CD4-positive, alpha-beta T cell treated with Interleukin-4 for 4 hours (primary cell): ENCODE measurements at regions not wholly inside any gene's neighbourhood (a gene's known extent, or its start where the extent isn't known, plus 50 kb on each side); places are given as distances from the start of the nearest gene placed in this dataset.
A peak's percentile ranks its signal among the peaks of the same experiment; 100 is the strongest.

ENCODE experiments used
- DNase-seq: peaks from one replicate; pipeline ENCODE4 v3.0.0-alpha.2; 2020

- peak; percentile 6 for DNase-seq
These were observed 52.7 kb upstream of the ERCC6L2 start for GRCh38 chr9:95822583-95823431.

DNA sequence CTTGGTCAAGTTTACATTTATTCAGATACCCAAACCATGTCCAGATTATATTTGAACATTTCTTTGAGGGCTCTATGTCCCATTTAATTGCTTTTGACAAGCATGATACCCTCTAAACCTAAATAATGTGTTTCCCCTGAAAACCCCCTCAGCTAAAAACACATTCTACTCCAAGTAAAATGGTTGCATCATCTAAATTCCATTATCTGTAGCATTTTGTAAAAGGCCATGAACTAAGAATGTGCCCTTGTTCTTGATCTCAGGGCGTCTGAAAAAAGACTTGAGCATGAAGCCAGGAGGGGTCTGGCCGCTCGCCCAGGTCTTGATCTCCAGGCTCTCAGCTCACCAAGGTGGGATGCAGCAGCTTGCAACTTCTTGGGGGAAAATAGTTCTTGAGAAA lies 53.5 kb upstream of the ERCC6L2 start:
- no peak for DNase-seq

DNA sequence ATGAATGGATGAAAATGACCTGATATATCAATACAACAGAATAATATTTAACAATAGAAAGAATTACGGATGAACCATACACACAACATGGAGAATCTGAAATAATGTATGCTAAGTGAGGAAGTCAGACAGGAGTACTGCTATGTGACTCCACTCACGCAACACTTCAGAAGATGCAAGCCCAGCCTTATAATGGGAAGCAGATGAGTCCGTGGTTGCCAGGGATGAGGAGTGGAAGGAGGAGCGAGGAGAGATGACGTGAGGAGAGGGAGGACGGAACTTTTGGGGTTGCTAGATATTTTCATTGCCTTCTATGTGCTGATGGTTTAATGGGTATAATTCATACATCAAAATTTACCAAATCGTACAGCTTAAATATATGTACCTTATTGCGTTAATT lies 55.4 kb upstream of the ERCC6L2 start:
- no peak for DNase-seq

GRCh38 chr9:95819636-95820035 lies 55.9 kb upstream of the ERCC6L2 start:
- DNase-seq, result no peak

GRCh38 chr9:95817205-95817604 lies 58.3 kb upstream of the ERCC6L2 start:
- DNase-seq, result no peak

- no peak for DNase-seq
These were observed 58.8 kb upstream of the ERCC6L2 start for GRCh38 chr9:95816716-95817115.

GRCh38 chr9:95815961-95816360 lies 59.5 kb upstream of the ERCC6L2 start:
- DNase-seq, result no peak

DNA sequence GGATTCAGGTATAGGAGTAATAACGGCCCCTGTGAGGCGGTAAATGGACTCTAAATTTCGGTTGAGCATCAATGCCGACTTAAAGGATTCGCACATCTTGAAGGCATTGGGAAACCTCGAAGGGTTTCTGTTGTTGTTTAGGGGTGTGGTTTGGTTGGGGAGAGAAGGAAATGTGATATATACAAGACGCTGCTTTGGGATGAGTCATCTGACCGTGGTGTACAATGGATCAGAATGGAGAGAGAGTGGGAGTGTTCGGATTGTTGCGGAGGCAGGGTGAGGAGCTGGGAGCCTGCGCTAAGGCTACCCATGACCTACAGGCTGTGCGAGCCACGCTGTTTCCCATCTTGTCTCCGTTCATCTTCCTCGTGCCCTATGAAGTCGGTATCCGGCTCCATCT lies 60.4 kb upstream of the ERCC6L2 start:
- no peak for DNase-seq

DNA sequence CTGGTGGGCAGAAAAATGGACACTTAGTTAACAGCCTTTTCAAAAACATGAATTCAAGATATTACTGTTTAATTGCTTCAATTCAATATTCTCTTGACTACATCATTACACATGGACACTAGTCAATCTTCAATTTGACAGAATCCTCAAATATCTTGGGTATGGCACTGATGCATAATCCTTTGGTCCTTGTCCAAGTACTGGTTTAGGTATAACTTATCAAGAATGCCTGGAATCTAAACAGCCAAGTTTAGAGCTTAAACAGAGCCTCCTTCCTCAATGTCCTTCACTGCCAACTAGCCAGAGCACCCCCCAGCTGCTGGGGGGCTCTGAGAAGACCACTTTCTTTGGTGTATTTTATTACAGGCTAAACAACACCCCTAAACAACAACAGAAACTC lies 61.6 kb upstream of the ERCC6L2 start:
- no peak for DNase-seq

DNA sequence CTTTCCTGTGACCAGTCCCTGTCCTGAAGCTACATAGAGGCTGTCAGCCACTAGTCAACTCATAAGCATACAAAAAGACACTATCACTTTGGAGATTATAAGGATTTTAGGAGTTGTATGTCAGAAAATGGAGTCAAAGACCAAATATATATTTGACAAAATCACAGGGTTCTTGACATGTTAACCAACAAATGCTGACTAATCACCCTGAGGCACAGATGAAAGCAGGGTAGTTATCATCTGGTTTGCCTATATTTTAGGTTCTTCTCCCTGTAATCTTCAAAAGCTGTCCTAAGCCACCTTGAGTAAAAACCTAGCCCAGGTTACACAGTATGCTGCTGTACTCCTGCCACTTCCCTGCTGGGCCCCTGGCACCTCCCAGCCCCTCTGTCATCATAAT lies 64.7 kb upstream of the ERCC6L2 start:
- DNase-seq, result no peak

DNA sequence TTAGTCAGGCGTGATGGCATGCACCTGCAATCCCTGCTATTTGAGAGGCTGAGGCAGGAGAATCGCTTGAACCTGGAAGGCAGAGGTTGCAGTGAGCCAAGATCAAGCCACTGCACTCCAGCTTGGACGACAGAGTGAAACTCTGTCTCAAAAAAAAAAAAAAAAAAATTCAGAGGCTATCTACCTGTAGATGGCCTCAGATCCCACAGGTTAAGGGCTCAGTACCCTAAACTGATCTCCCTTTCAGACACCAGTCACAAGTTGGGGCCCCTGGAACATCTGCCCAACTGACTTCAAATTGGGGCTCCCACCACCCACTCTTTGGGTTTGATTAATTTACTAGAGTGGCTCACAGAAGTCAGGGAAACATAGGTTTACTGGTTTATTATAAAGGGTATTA lies 65.4 kb upstream of the ERCC6L2 start:
- no peak for DNase-seq

DNA sequence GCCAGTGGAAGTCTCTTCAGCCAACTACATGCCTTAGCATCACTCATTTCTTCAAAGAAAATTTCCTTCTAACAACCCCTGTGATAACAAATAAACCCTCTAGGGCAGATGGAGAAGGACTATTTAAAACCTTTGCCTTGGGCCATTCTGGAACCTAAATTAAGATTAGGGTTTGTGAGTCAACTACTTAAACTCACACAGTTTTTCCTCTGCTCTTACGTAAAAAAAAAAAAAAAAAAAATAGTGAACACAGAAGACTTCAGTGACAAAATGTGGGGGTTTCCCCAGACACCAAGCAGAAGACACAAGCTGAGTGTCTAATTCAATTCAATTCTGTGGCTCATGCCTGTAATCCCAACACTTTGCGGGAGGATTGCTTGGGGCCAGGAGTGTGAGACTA lies 65.8 kb upstream of the ERCC6L2 start:
- no peak for DNase-seq

GRCh38 chr9:95808011-95808410 lies 67.5 kb upstream of the ERCC6L2 start:
- no peak for DNase-seq

DNA sequence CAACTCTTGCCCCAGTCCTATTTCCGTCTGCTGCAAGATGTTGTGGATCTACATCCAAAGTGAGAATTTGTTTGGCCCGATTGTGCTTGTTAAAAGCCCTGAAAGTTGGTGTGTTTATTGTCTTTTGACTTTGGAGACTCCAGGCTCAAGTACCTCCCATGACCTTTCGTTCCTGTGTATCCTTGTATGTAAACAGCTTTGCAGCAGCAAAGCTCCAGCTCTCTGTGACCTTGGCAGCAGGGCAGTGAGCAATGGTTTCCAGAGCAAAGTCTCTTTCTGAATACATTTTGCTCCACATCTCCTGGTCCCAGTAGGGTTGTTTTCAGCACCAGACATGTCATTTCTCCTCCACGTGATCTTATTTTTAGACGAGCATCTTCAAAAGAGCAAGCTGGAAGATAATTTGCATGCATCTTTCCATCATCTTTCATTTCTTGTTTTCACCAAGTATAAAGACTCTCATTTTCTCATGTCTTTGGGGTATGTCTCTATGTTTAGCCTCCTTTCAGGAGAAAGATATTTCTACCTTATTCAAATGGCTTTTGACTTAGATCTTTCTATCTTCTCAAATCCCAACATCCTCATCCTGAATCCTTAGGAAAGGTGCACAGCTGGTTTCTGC lies 68.1 kb upstream of the ERCC6L2 start:
- no peak for DNase-seq

- DNase-seq, result no peak
These were observed 72.3 kb upstream of the ERCC6L2 start for GRCh38 chr9:95803197-95803596.

DNA sequence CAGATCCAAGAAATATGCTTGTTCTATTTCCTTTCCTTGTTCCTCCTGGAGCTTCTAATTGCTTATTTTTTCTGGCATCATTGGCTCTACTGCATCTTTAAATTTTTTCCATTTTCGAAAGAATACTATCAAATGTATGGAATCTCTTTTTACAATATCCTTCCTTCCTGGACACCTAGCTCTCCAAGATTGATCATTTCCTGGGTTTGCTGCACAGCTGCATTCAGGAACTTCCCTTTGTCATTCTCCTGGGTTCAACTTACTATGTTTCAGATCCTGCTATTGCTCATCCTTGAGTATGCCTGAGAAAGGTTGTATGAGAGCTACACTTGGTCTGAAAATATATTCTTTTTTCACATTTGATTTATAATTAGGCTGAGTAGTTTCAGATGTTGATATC lies 73.7 kb upstream of the ERCC6L2 start:
- DNase-seq, result no peak

- no peak for DNase-seq
These were observed 79.5 kb upstream of the ERCC6L2 start for GRCh38 chr9:95796029-95796428.

DNA sequence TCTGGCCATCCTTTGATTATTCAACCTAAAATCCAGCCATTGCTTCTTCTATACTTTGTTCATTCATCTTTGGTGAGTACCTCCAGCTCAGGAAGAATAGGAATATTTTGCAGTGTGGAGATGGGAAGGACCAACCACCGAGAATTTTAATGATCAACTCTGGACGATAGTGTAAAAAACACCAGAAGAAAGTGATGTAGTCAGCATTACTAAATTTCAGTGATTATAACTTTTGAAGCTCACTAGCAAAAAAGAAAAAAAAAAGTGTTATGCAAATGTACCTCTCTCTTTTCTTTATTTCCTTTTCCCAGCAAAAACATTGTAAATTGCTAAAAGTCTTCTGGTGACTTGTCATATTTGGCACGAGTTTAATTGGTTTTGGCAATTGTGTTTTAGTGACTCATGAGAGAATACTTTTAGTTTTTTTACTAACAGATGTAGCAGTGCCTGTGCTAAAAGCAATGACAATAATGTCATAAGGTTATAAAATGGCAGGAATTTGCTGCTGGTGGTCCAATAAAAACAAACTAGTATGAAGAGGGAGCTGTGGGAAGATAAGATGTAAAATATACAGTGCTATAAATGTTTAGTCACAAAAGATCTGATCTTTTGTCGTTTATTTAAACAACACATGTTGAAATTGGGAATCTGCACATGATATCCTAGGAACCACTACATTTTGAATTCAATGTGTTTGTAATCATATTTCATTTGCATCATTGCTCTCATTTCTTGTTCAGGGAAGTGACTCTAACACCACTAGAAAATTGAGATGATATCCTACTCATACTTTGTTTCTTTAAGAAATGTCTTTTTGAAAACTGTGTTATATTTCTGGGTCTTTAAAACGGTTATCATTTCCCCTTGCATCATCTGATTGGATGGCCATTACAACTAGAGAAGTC lies 81.3 kb upstream of the ERCC6L2 start:
- DNase-seq, result no peak

DNA sequence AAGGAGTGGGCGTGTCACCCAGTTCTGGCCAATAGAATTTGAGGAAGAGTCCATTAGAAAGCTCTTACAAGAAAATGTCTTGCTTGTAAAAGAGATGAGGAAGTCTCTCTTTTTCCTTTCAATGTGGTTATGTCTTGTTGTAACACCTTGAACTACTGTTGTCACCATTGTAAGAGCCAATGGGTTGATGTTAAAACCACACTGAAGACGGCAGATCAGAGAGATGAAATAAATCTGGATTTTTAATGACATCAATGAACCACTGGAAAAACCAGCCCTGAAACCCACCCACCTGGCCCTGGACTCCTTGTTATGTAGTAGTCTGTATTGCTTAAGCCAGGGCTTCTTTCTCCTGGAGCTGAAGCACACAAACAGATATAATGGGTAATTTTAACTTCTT lies 83.8 kb upstream of the ERCC6L2 start:
- no peak for DNase-seq

- DNase-seq, result no peak
These were observed 84.2 kb upstream of the ERCC6L2 start for GRCh38 chr9:95791286-95791685.

- no peak for DNase-seq
These were observed 86.9 kb upstream of the ERCC6L2 start for GRCh38 chr9:95788521-95788991.

- DNase-seq, result no peak
These were observed 87.5 kb upstream of the ERCC6L2 start for GRCh38 chr9:95788021-95788420.

DNA sequence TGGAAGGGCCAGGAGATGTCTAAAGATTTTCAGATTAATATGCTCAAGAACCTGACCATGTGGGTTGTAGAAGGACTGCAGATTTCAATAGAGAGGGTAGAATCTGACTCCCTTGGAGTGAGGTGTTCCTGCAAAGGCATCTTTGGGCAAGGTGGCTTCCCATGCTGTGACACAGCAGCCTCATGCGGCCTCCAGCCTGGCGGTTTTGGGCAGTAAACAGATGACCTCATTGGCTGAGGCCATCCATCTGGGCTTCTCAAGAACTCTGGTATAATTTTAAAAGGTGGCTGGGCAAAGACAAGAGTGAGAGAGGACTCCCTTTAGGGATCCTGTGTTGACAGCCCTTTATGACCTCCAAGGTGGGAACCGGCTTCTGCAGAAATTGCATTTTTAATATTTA lies 90.3 kb upstream of the ERCC6L2 start:
- no peak for DNase-seq

GRCh38 chr9:95784318-95784717 lies 91.2 kb upstream of the ERCC6L2 start:
- no peak for DNase-seq
